CD14-positive monocyte (primary cell): ENCODE measurements at regions not wholly inside any gene's neighbourhood (a gene's known extent, or its start where the extent isn't known, plus 50 kb on each side); places are given as distances from the start of the nearest gene placed in this dataset.

Source experiments
- DNase-seq, 3 donors: peaks; one replicate each; pipeline ENCODE4 v3.0.0-alpha.2; 2011 to 2022
- H2AFZ ChIP-seq: 2 replicates; pipeline ENCODE4 v1.6.0; 2012; ENCODE audit warnings: mild to moderate bottlenecking, low read depth, low read length, inconsistent platforms; ENCODE audit not compliant: insufficient read depth, poor library complexity, severe bottlenecking
- H3K27ac ChIP-seq, 2 donors: 1 replicate in 1 of 2; 2 replicates in 1 of 2; pipeline ENCODE4 v1.5.1; 2012 to 2013; ENCODE audit warnings: low read length in 2 of 2, control low read depth in 1 of 2, inconsistent platforms in 1 of 2, low read depth in 1 of 2, mild to moderate bottlenecking in 1 of 2
- H3K27me3 ChIP-seq, 2 donors: one replicate each; pipeline versions ENCODE4 v1.6.0 to v1.6.1; 2011 to 2013; ENCODE audit warnings: low read length in 2 of 2; ENCODE audit not compliant: control insufficient read depth in 2 of 2, insufficient read depth in 2 of 2
- H3K36me3 ChIP-seq, 2 donors: replicated peaks in 1 of 2; 1 replicate in 1 of 2; 2 replicates in 1 of 2; pipeline versions ENCODE4 v1.5.1 to v1.6.1; 2012 to 2013; ENCODE audit warnings: low read length in 2 of 2, control low read depth in 1 of 2, inconsistent platforms in 1 of 2, mild to moderate bottlenecking in 1 of 2; ENCODE audit not compliant: insufficient read depth in 2 of 2, control insufficient read depth in 1 of 2
- H3K4me1 ChIP-seq, 2 donors: 1 replicate in 1 of 2; 2 replicates in 1 of 2; pipeline versions ENCODE4 v1.5.1 to v1.6.1; 2012 to 2013; ENCODE audit warnings: low read length in 2 of 2, control low read depth in 1 of 2, inconsistent platforms in 1 of 2, mild to moderate bottlenecking in 1 of 2, moderate library complexity in 1 of 2; ENCODE audit not compliant: insufficient read depth in 2 of 2, control insufficient read depth in 1 of 2
- H3K4me2 ChIP-seq: replicated peaks from 2 replicates; pipeline ENCODE3; 2012; ENCODE audit warnings: low read length, moderate library complexity, mild to moderate bottlenecking; ENCODE audit not compliant: poor library complexity, severe bottlenecking; ENCODE audit errors: extremely low read depth
- H3K4me3 ChIP-seq, 3 experiments: fragments of 200-600 bp in 1 of 3; sonication (generic) in 1 of 3; replicated peaks in 1 of 3; 1 replicate in 2 of 3; 2 replicates in 1 of 3; pipeline ENCODE4 v1.5.1; 2011 to 2013; ENCODE audit warnings: low read length in 3 of 3, mild to moderate bottlenecking in 3 of 3, control low read depth in 2 of 3, low read depth in 2 of 3, inconsistent platforms in 1 of 3, moderate library complexity in 1 of 3
- H3K79me2 ChIP-seq: 2 replicates; pipeline ENCODE4 v1.6.0; 2012; ENCODE audit warnings: mild to moderate bottlenecking, control low read depth, inconsistent platforms, low read length, moderate library complexity; ENCODE audit not compliant: insufficient read depth
- H3K9ac ChIP-seq: 2 replicates; pipeline ENCODE4 v1.6.0; 2017; ENCODE audit warnings: low read length, mild to moderate bottlenecking; ENCODE audit not compliant: insufficient read depth, poor library complexity, severe bottlenecking
- H3K9me3 ChIP-seq, 2 donors: replicated peaks in 1 of 2; 1 replicate in 1 of 2; 2 replicates in 1 of 2; pipeline versions ENCODE4 v1.5.1 to v1.6.1; 2012 to 2013; ENCODE audit warnings: low read length in 2 of 2, control low read depth in 1 of 2; ENCODE audit not compliant: control insufficient read depth in 1 of 2, insufficient read depth in 1 of 2
- H4K20me1 ChIP-seq: 2 replicates; pipeline ENCODE4 v1.6.0; 2012; ENCODE audit warnings: mild to moderate bottlenecking, low read length, control low read depth, moderate library complexity; ENCODE audit not compliant: insufficient read depth
- H3K27ac Mint-ChIP-seq, 7 donors: one replicate each; pipeline ENCODE4 v1.8.0; 2020; ENCODE audit warnings: mild to moderate bottlenecking in 7 of 7, mixed read lengths in 7 of 7, moderate library complexity in 6 of 7, inconsistent platforms in 2 of 7
- H3K27me3 Mint-ChIP-seq, 3 donors: one replicate each; pipeline ENCODE4 v1.8.0; 2021 to 2022; ENCODE audit warnings: low read depth in 3 of 3, mild to moderate bottlenecking in 3 of 3, mixed read lengths in 3 of 3, moderate library complexity in 3 of 3, inconsistent platforms in 1 of 3
- H3K36me3 Mint-ChIP-seq, 2 donors: one replicate each; pipeline ENCODE4 v1.8.0; 2020; ENCODE audit warnings: mixed read lengths in 2 of 2, inconsistent platforms in 1 of 2, mild to moderate bottlenecking in 1 of 2
- H3K4me1 Mint-ChIP-seq: one replicate; pipeline ENCODE4 v1.8.0; 2020; ENCODE audit warnings: mild to moderate bottlenecking, mixed read lengths
- H3K4me3 Mint-ChIP-seq, 2 donors: one replicate each; pipeline ENCODE4 v1.8.0; 2020; ENCODE audit warnings: mild to moderate bottlenecking in 2 of 2, mixed read lengths in 2 of 2, moderate library complexity in 1 of 2
- H3K9me3 Mint-ChIP-seq, 7 donors: one replicate each; pipeline ENCODE4 v1.8.0; 2020 to 2022; ENCODE audit warnings: mixed read lengths in 7 of 7, mild to moderate bottlenecking in 6 of 7, moderate library complexity in 6 of 7, inconsistent platforms in 2 of 7
- CTCF ChIP-seq: fragments of 200-600 bp; IDR thresholded peaks from one replicate; pipeline ENCODE4 v1.8.0; 2022; ENCODE audit warnings: antibody characterized with exemption, mild to moderate bottlenecking
- WGBS: methylation state at CpG from one replicate; pipeline ENCODE4 v1.1.5; 2013; ENCODE audit warnings: missing lambda C conversion rate; ENCODE audit not compliant: insufficient coverage; 5-methylcytosine and 5-hydroxymethylcytosine counted together
- intact Hi-C, 2 donors: fragments of 100-400 bp; cut with micrococcal nuclease; formaldehyde crosslinking; loops; one replicate each; pipeline versions ENCODE4 v1.15.0 to v1.15.1; 2023

- no peaks in the 10 kb centered on the region for H3K79me2 ChIP-seq
- DNase-seq = no peak
- H3K27ac ChIP-seq = no peak overlapping the region
- no peaks in the 10 kb centered on the region for H3K27me3 ChIP-seq
- H3K4me2 ChIP-seq = no peak overlapping the region
- H4K20me1 ChIP-seq = no peaks in the 10 kb centered on the region
- Mint-ChIP-seq H3K4me3 (no peak overlapping the region), H3K27ac (no peak overlapping the region), H3K4me1 (no peaks in the 10 kb centered on the region), H3K9me3 (no peaks in the 10 kb centered on the region), H3K36me3 (no peaks in the 10 kb centered on the region), H3K27me3 (peaks cover 0 to 2% (median 2%) of the 10 kb centered on the region in 3 donors)
- no peaks in the 10 kb centered on the region for H3K9me3 ChIP-seq
- no peaks in the 10 kb centered on the region for H3K36me3 ChIP-seq
- no peaks in the 10 kb centered on the region for H3K4me1 ChIP-seq
- H3K9ac ChIP-seq = no peak overlapping the region
- no peak overlapping the region for H3K4me3 ChIP-seq
- intact Hi-C loops = no loop called here
- no CpG with 5 or more reads among the region's 10 CpGs for WGBS
- no peak overlapping the region for H2AFZ ChIP-seq
- TF ChIP-seq CTCF = no peak
Measured at GRCh38 chr11:56910046-56910773, 78.5 kb upstream of the OR5AK2 start.

GRCh38 chr11:56909563-56909962 is 79.2 kb upstream of the OR5AK2 start:
- WGBS = no CpG with 5 or more reads among the region's 1 CpG
- no peaks in the 10 kb centered on the region for H3K4me1 Mint-ChIP-seq
- no peak overlapping the region for H3K27ac Mint-ChIP-seq
- H3K36me3 Mint-ChIP-seq = no peaks in the 10 kb centered on the region
- H3K27me3 Mint-ChIP-seq = peaks cover 0 to 2% (median 0%) of the 10 kb centered on the region in 3 donors
- Histone ChIP-seq H3K27me3 (no peaks in the 10 kb centered on the region), H3K9me3 (no peaks in the 10 kb centered on the region), H3K4me3 (no peak overlapping the region), H4K20me1 (no peaks in the 10 kb centered on the region), H3K27ac (no peak overlapping the region), H2AFZ (no peak overlapping the region), H3K9ac (no peak overlapping the region), H3K79me2 (no peaks in the 10 kb centered on the region), H3K4me1 (no peaks in the 10 kb centered on the region), H3K36me3 (no peaks in the 10 kb centered on the region), H3K4me2 (no peak overlapping the region)
- TF ChIP-seq CTCF = no peak
- H3K4me3 Mint-ChIP-seq = no peak overlapping the region
- no peaks in the 10 kb centered on the region for H3K9me3 Mint-ChIP-seq
- DNase-seq = no peak
- intact Hi-C loops = no loop called here
